ENCODE measurements at regions not wholly inside any gene's neighbourhood (a gene's known extent, or its start where the extent isn't known, plus 50 kb on each side); places are given as distances from the start of the nearest gene placed in this dataset.
A peak's percentile ranks its signal among the peaks of the same experiment; 100 is the strongest.

DNA sequence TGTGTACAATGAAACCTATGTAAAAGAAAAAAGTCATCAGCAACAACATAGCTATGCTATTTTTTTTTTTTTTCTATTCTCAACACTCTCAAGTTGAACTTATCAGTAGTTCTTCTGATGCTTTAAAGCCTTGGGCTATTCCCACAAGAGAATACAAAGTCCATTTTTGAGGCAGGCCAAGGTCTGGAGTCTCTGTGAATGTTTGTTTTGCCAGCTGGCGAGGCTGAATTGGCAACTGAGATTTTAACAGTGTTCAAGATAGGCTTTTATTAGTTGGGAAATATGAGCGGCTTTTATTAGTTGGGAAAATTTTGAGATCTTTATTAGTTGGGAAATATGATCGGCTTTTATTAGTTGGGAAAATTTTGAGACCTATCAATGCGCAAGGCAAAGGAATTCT, 336.6 kb downstream of the SLITRK2 start:
- no peak for DNase-seq

DNA sequence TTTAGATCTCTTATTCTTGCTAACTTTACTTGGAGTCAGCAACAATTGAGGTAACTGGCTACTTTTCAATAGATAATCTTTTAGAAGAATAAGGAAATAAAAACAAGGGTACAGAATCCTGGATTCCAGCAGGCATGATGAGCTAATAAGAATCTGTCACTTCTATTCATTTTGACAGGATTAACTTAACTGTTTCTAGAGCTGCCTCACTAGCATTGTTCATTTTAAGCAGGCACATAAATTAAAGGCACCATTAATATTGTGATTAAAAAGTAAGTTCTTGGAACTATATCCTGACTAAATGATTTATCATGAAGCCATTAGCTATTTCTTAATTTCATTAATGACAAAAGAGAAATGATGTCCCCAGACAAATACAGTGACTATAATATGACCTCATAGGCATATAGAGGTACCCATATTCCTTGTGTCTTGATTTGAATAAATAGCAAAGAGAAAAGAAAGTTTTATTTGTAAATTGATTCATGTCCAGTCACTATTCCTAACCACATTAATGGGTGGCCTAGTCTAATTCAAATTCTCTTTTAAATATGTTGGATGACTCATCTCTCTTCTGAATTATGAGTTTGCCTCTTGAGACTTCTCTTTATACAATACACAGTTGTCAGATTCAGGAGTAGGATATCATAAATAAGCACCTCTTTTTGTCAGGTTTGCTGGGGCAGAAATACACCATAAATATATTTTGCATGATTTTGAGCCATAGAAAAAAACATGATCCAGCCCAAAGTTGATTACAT, 343.0 kb downstream of the SLITRK2 start:
- DNase-seq: no peak

DNA sequence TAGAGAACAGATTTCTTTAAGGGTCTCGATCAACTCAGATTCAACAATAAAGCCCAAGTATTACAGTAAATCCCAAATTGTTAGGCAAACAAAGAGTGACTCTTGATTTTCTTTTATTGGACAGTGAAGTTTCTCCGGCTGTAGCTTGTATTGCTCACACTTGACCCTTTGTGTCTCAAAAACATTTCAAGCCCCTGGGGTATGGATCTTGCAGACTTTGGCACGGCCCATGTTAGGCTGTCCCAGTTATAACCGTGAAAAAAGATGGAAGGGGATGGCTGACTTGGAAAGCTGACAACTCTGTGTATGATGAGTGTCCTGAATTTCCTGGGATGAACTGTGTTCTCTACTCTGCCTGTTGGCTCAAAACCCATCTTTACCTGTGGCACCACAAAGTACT, 356.1 kb downstream of the SLITRK2 start:
- no peak for DNase-seq

DNA sequence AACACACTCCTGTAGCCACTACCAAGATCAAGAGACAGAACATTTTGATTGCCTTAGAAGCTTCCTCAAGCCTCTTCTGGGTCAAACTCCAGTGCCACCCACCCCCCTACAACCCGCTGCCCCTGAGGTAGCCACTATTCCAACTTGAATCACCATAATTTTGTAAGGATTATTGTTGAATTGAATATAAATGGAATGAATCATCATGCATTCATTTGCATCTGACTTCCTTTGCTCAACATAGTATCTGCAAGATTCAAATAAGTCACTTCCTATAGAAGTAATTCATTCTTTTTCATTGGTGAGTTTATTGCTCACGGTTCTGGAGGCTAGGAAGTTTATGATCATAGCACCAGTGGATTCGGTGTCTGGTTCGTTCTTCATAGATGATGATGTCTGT, 364.2 kb downstream of the SLITRK2 start:
- no peak for DNase-seq

DNA sequence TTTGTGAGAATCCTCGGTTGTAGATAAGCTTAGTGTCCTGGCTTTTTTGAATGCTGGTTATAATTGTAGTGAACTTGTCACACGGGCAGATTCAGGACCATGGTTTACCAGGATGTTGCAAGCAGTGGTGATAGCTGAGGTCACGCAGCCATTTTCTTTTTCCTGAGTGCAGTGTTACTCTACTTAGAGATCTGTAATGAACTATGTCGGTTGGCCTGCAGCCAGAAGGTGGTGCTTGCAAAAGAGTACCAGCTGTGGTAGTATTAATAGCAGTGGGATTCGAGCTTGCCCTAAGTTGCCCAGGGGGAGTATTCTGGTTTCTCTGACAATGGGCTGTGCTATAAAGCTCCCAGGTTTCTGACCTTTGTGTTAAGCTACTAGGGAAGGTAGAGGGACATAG, 368.9 kb downstream of the SLITRK2 start:
- no peak for DNase-seq

DNA sequence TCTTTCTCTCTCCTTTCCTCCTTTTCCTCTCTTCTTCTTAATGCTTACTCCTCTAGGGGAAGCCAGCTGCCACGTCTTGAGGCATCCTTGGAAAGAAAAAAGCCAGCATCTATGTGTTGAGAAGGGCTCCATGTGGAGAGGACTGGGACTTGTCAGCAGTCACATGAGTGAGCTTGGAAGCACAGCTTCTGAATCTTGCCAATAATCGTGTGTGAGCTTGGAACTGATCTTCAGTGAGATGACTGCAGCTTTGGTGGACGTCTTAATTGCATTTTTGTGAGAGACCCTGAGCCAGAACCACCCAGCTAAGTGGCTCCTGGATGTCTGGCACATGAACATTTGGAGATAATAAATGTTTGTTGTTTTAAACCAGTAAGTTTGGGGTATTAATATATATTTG, 371.7 kb downstream of the SLITRK2 start:
- no peak for DNase-seq

DNA sequence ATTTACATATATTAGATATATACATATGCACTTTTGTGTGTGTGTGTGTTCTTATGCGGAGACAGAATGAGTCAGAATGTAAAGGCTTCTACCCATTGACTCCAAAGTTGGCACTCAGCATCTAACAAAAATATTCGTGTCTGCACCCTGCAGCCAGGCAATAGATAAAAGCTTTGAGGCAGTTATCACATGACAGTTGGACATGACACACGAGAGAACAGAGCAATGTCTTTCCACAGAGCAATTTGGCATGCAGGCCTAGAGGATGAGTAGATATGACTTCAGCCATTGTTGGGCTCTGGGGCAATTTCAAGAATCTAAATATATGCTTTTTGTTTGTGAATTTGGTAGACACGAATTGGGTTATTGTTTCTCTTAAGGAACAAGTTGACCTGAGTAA, 391.2 kb downstream of the SLITRK2 start:
- DNase-seq: no peak

DNA sequence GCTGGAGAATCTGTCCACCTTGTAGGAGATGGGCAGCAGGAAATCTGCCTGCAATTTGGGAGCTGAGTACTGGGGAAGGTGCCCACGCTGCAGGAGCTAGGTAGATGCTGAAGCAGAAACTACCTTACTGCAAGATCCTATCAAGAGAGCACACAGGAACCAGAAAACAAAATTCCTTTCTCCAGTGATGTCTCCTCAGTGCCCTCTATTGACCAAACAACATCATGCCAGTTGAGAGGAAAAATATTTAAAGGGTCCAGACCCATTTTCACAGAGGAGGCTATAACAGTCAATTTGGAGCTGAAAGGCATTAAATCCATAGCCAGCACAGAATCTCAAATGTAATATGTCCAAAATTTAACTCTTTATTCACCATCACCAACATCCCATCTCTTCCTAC, 406.8 kb downstream of the SLITRK2 start:
- DNase-seq: no peak

DNA sequence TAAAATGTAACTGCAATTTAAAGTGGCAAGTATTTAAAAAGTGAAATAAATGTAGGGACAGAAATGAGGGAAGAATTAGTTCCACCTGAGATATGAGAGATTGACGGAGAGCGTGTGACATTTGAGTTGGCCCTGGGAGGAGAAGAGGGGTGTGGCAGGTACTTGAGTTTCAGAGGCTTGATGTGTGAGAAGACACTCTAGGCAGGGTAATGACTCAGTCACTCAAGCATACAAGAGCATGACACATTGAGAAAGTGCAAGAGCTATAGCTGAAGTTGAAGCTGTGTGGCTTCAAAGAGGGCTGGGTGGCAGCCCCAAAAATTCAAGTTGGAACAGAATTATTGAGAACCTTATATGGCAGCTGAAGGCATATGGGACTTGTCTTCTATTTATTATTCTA, 420.5 kb downstream of the SLITRK2 start:
- no peak for DNase-seq

DNA sequence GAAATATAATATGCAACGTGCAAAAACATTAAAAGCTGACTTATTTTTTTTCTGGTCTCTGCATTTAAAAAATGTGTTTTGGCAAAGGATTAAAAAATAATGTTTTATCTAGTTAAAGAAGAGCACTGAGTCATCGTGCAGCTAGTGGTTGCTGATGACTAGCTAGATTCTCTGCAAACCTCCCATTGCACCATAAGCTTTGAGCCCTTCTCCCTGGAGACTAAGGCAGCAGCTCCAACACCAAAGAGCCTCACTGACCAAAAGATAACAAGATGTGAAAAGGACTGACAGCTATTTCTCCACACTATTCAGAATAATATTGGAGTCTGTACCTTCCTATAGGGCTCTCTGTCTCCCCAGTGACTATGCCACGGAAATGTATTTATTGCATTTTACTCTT, 424.3 kb downstream of the SLITRK2 start:
- DNase-seq: no peak

DNA sequence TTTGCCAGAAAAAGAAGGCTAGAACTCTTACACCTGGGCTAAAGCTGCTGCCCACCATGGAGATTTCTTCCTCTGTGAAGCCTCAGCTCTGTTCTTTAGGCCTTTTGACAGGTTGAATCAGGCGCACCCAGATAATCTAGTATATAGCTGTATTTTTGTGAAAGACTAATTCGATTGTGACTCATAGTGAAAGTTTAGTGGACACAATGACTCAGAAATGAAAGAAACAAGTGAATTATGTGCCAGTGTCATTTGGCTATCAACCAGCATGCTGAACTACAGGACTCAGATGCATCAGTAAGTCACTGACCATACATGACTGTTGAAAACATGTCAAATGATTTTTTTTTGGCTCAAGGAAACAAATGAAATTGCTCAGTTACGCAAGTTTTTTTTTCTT, 425.4 kb downstream of the SLITRK2 start:
- no peak for DNase-seq

DNA sequence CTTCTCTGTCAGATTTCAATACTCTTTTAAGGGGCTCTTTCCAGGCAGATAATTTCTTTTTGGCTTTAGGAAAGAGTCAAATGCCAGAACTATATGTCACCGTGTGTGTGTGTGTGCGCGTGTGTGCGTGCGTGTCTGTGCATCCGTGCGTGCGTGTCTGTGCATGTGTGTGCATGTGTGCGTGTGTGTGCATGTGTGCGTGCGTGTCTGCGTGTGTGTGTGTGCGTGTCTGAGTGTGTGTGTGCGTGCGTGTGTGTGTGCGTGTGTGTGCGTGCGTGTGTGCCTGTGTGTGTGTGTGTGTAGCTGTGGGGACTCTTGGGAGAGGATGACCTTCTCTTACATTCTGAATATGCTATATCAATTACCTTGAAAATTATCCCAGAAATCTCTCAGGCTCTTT, 441.6 kb downstream of the SLITRK2 start:
- DNase-seq: no peak

DNA sequence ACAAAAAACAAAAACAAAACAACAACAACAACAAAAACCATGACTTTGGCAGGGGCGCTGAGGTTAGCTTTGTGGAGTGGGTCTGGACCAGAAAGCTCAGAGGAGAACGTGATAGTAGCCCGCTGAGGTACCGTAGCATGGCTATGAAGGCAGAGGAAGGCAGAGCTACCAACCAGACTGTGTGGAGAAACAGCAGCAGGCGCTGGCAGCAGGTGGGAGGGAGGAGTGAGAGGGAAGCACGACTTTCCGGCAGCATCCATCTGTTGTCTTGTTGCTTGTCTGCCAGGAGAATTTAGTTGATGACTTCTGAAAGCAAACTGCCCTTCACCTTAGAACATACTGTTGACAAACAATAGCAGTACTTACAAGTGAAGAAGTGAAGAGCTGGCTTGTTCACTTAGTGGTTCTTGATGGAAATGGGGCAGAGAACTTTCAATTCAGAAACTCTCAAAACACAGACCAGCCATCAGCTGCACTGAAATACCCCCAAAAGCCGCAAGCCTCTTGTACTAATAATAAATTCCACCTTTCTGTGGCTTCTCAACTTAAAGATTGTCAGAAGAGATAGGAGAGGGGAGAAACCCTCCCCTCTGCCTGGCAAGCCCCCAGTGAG, 447.2 kb downstream of the SLITRK2 start:
- no peak for DNase-seq

DNA sequence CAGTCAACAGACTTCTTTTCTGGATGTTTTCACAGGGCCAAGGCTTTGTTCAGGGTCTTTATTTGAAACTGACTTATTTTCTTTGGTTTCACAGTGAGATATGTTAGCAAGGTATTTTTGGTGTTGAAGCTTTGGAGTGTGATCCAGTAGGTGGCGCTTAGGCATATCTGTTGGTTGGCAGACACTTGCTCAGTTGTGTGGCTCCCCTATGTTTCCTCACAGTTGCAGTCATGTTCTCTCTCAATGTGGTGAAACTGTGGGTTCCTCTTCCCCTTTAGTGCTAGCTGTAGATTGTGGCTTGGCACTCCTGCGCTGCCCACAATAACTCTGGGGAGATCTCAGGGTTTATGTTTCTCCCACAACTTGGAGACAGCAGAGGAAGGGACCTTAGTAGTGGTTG, 460.8 kb downstream of the SLITRK2 start:
- DNase-seq: peak; percentile 10 to 16

Data from inflammatory macrophage treated with lipopolysaccharide for 1 hour (primary cell).